ENCODE measurements at regions not wholly inside any gene's neighbourhood (a gene's known extent, or its start where the extent isn't known, plus 50 kb on each side); places are given as distances from the start of the nearest gene placed in this dataset.

DNA sequence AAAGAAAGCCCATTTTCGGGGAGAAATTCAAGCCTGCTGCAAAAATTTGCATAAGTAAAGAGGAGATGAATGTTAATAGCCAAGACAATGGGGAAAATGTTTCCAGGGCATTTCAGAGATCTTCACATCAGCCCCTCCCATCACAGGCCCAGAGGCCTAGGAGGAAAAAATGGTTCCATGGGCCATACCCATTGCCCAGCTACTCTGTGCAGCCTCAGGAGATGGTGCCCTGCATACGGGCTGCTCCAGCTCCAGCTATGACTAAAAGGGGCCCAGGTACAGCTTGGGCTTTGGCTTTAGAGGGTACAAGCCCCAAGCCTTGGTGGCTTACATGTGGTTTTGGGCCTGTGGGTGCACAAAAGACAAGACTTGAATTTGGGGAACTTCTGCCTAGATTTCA is 168.0 kb upstream of the DIPK2B start:
- no peak for DNase-seq

DNA sequence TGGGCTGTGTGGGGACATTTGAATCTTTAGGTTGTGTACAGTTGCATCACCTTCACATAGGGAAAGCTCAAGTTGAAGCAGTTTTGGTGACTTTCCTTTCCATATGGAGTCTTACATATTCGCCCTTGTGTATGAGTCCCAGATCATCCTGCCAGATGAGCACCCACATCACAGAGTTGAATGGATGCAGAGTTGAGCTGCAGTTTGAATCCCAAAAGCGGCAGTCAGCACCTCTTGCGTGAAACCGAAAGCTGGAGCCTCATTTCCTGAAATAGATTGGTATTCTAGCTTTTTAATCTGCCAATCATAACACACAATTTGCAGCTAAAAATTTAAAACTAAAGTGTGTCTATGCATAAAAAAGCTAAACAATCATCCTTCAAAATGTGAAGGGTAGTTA is 162.9 kb upstream of the DIPK2B start:
- DNase-seq: no peak

DNA sequence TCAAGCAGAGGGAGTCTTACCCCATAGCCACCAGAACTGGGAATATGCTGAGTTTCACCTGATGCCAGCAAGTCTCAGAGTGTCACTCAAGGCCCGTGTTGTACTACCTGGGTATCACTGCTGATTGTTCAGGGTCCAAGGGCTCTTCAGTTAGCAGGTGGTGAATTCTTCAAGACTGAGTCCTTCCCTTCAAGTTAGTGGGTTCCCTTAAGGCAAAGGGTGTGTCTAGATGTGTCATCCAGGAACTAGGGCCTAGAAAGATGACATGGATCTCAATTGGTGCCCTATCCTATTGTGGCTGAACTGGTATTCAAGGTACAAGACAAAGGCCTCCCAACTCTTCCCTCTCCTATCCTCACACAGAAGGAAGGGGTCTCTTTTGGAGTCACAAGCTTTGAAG is 159.9 kb upstream of the DIPK2B start:
- DNase-seq: no peak

GRCh38 chrX:45358392-45358791 is 157.7 kb upstream of the DIPK2B start:
- DNase-seq: no peak

- DNase-seq: no peak
Observed at GRCh38 chrX:45353456-45353855, 152.8 kb upstream of the DIPK2B start.

GRCh38 chrX:45352611-45353010 is 151.9 kb upstream of the DIPK2B start:
- no peak for DNase-seq

DNA sequence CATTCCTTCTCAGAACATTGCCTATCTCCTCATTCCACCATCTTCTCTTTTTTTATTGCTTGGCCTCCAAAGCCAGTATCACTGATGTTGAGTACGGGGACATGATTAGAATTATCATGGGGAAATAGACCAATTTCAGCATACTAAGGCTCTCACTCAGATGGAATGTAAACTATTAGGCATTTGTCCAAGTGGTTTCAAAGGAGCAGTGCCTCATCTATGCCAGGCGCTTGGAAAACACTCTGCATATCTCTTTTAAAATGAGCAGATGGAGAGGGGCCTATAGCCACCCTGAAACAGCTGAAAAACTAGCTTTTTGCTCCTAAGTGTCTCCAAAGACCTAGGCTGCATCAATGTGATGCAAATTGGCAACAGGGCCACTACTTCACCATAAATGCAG is 150.8 kb upstream of the DIPK2B start:
- DNase-seq: no peak

DNA sequence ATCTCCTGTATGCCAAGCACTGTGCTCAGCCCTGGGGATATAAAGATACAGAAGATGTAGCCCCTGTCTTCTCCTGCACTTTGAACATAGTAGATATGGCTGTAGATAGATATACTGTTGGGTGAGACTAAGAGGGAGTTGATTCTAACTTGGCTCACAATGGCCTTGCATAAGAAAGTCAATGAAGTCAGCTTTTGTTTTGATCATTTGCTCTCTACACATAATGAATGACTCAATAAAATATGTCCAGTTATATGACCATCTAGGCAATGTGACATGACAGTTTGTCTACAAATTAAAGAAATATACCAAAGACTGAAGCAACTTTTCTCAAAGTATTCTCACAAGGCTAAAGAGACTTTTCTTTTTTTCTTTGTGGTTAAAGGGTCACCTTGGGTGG is 147.6 kb upstream of the DIPK2B start:
- DNase-seq: no peak

- DNase-seq: no peak
Observed at GRCh38 chrX:45347877-45348276, 147.2 kb upstream of the DIPK2B start.

- DNase-seq: no peak
Observed at GRCh38 chrX:45344594-45344993, 143.9 kb upstream of the DIPK2B start.

DNA sequence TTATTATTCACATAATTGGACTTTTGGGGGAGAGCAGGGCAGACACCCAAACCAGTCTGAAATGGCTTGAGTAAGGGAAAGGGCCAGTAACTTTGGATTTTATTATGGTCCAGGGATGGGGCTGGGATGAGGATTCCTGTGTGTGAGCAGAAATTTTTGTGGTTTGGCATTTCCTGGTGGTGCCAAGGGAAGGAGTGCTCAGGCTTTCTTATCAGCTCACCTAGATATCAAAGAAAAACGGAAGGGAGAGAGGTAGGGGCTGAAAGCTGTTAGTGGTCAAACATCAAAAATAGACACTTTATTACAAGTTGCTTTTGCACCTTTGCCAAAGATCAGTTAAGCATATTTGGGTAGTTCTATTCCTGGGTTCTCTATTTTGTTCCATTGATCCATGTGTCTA is 128.5 kb upstream of the DIPK2B start:
- no peak for DNase-seq

GRCh38 chrX:45324941-45325340 is 124.3 kb upstream of the DIPK2B start:
- DNase-seq: no peak

DNA sequence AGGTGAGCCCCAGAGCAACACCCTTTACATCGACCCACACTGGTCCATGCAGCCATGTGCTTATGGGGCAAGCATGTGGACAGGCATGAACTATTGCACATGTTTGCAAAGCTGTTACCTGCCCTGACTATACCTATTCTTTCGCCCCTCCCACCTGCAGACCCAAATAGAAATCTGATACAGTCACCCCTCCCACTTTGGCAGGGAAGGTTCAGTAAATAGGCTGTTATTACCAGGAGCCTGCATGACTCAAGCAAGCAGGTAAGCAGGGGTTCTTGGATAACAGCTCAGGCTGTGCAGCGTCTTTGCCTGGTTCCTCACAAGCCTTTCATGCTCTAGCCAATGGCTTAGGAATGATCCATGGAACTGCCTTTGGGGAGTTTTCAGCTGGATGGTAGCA is 122.7 kb upstream of the DIPK2B start:
- DNase-seq: no peak

DNA sequence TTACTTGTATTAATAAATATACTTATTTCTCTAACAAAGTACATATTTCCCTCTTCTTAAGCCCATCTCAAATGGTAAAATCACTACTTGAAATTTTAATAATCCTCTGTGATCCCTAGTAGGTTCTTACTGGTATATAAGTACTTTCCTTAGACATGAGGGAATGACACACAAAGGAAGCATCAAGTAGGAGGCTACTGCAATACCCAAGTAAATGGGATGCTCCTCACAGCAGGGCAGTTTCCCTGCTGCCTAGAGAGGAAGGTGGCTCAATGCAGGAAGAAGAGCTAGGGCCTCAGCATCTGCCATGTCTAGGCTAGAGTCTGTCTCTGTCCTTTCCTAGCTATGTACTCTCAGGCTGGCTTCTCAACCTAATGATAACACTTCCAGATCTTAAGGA is 122.1 kb upstream of the DIPK2B start:
- no peak for DNase-seq

DNA sequence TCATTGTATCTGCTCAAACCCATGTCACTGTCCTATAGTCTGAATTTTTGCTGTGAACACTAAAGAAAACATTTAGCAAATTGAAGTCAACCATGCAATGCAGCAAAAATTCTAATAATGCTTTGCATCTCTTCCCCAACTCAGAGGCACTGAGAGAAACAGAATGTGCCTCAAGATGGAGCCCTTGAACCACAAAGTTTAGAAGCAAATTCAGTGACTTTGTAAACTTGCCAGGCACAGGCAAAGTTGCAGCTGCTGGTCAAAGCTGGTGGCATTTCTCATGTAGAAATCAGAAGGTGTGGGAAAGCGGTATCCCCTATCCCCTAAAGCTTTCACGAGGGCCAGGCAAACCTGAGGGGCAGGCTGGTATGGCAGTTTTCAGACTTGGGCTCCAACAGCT is 121.7 kb upstream of the DIPK2B start:
- peak; percentile 25 for DNase-seq

GRCh38 chrX:45320191-45320590 is 119.5 kb upstream of the DIPK2B start:
- DNase-seq: no peak

- DNase-seq: no peak
Observed at GRCh38 chrX:45309801-45310200, 109.1 kb upstream of the DIPK2B start.

DNA sequence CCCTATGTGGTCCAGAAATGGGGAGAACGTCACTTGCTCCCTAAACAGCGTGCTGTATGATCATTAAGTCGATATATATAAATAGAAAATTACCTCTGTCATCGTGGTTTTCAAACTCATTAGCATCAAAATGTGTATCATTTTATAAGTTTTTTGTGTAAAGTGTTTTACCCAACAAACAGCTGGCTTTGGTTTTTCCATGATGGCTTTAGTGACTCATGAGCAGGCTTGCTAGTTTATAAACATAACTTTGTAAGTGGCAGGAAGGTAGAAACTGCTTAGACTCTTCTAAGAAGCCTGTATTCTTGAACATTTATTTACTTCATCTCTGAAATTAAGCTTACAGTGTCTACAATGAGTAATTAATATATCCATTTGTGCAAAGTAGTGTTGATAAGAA is 108.4 kb upstream of the DIPK2B start:
- DNase-seq: no peak

- no peak for DNase-seq
Observed at GRCh38 chrX:45306794-45307193, 106.1 kb upstream of the DIPK2B start.

- no peak for DNase-seq
Observed at GRCh38 chrX:45300638-45301037, 100.0 kb upstream of the DIPK2B start.

- DNase-seq: no peak
Observed at GRCh38 chrX:45295259-45295986, 94.7 kb upstream of the DIPK2B start.

DNA sequence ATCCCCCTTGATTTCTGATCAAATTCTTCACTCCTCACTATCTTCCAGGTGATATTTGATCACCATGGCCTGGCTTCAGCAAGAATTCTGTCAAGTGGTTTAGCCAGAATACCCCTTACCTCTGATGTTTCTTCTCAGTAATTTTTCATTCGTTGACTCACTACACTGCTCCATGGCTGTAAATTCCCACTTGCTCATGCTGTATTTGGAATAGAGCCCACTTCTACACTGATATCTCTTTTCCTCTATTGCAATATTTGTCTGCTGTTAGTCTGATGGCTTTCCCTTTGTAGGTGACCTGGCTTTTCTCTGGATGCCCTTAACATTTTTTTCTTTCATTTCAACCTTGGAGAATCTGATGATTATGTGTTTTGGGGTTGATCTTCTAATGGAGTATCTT is 73.9 kb upstream of the DIPK2B start:
- DNase-seq: no peak

DNA sequence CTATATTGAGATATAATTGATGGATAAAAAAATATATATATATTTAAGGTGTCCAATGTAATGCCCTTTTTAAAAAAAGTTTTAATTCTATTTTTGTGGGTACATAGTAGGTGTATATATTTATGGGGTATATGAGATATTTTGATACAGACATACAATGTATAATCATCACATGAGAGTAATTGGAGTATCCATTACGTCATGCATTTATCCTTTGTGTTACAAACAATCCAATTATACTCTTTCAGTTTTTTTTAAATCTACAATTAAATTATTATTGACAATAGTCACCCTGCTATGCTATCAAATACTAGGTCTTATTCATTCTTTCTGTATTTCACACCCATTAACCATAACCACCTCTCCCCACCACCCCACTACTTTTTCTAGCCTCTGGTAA is 66.3 kb upstream of the DIPK2B start:
- no peak for DNase-seq

DNA sequence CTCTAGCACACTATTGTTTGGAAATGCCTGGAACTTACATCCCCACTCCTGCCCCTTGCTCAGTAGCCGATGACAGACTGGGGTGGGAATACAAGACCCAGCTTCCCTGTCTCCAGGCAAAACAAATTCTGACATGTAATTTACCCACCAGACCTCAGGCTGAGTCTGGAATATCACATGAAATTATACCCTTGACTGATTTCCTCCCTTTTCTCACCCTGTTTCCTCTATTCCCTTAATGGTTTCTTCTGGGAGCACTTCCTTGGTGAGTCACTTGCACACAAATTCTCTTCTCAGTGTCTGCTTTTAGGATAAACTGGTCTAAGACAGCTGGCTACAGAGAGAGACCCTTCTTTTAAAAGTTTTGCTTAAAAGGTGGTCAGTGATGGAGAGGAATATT is 65.8 kb upstream of the DIPK2B start:
- no peak for DNase-seq

DNA sequence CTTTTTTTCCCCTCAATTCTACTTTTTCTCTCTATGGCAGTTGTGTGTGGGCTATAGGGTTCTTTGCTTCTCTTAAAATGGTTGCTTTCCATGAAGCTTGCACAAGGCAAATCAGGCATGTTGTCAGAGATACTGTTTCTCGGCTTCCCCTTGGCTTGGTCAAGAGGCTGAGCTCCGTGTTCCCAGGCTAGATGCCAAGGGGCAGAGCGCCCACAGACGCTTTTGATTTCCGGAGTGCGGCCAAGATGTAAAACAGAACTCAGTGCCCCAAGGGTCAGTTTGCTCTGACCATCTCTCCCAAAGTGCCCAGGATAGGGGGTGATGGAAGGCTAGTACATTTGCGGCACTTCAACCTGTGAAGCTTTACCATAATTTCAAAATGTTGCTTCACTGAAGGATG is 64.2 kb upstream of the DIPK2B start:
- no peak for DNase-seq

Data from hindlimb muscle (tissue), 1 donor.